ENCODE measurements at regions not wholly inside any gene's neighbourhood (a gene's known extent, or its start where the extent isn't known, plus 50 kb on each side); places are given as distances from the start of the nearest gene placed in this dataset.

DNA sequence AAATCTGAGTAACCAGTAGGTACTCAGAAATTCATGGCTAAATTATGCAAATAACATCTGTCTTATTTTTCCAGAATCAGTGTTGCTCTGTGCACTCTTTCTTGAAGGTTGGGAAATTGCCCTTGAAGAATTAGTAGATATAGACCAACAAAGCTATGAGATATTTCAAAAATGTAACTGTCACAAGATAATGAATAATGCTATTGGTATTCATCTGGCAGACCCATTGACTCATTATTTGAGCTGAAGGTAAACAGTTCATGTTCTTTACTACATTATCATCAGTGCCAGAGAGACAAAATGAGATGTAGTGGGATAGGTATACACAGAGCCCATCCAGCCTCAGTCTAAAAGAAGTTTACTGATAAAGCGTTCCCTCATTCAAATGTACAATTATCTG, 274.7 kb downstream of the CASP12 start:
- TF ChIP-seq, protein P1, sequence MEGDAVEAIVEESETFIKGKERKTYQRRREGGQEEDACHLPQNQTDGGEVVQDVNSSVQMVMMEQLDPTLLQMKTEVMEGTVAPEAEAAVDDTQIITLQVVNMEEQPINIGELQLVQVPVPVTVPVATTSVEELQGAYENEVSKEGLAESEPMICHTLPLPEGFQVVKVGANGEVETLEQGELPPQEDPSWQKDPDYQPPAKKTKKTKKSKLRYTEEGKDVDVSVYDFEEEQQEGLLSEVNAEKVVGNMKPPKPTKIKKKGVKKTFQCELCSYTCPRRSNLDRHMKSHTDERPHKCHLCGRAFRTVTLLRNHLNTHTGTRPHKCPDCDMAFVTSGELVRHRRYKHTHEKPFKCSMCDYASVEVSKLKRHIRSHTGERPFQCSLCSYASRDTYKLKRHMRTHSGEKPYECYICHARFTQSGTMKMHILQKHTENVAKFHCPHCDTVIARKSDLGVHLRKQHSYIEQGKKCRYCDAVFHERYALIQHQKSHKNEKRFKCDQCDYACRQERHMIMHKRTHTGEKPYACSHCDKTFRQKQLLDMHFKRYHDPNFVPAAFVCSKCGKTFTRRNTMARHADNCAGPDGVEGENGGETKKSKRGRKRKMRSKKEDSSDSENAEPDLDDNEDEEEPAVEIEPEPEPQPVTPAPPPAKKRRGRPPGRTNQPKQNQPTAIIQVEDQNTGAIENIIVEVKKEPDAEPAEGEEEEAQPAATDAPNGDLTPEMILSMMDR (conservative IDR thresholded peaks at IDR 0.05; ENCODE audit: control insufficient read depth, insufficient read depth, low read depth, low read length) = no peak
- no peak overlapping the region for H3K4me3 ChIP-seq (ENCODE audit: control insufficient read depth, low read depth, low read length)
- peak; percentile 59 for DNase-seq (ENCODE audit: low read depth)

DNA sequence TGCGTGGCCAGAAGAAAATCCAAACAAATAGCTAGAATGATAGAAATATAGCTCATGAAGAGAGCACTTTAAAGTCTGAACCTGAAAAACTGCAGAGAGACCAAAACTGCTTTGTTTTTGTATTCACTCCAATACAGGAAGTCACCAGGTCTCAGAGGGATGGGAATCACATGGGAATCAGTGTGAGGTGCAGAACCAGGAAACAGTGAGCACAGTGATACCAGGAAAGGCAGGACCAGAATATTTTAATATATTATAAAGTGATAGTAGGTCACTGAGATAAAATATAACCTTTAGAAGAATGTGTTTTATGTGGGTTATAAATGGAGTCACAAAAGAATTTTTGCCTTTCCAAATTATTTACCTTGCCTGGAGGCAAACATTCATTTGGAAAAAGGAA, 277.3 kb downstream of the CASP12 start:
- no peak for DNase-seq (ENCODE audit: low read depth)
- TF ChIP-seq, protein P1 (conservative IDR thresholded peaks at IDR 0.05; ENCODE audit: control insufficient read depth, insufficient read depth, low read depth, low read length) = no peak
- no peak overlapping the region for H3K4me3 ChIP-seq (ENCODE audit: control insufficient read depth, low read depth, low read length)

DNA sequence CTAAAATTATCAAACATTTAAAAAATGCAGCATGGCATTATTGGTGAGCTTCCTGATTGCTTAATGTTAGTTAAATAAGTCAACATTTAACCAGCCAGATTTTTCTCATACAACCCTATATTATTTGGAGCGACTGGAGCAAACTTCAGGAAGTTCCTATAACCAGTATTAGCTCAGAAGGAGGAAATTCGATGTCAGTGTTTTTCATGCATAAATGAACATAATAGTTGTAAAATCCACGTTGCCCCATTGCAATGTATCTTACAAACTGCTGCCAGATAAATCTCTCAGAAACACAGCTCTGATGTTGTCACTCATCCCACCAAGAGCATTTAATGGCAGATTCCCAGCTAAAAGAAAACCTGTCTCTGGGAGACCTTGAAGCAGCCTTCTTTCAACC, 278.5 kb downstream of the CASP12 start:
- no peak for DNase-seq (ENCODE audit: low read depth)
- H3K4me3 ChIP-seq (ENCODE audit: control insufficient read depth, low read depth, low read length) = no peak overlapping the region
- TF ChIP-seq, protein P1 (conservative IDR thresholded peaks at IDR 0.05; ENCODE audit: control insufficient read depth, insufficient read depth, low read depth, low read length) = no peak

DNA sequence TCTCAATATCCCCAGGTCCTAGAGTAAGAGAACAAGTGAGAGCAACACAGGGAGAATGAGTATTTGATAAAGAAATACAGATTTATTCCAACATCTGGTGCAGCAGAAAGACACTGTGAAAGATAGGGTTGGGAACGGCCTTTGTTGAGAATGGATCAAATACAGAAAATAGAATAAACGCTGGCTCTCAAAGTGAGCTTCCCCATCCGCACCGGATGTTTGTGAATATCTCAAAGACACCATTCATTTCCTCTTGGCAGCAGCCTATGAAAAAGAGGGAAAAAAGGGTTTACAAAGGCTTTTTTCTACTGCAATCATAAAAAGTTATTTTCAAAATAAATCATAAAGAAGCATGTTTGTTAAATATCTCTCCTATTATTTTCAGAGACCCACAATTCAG, 279.3 kb downstream of the CASP12 start:
- DNase-seq (ENCODE audit: low read depth) = no peak
- TF ChIP-seq, protein P1 (conservative IDR thresholded peaks at IDR 0.05; ENCODE audit: control insufficient read depth, insufficient read depth, low read depth, low read length) = no peak
- H3K4me3 ChIP-seq (ENCODE audit: control insufficient read depth, low read depth, low read length) = no peak overlapping the region

DNA sequence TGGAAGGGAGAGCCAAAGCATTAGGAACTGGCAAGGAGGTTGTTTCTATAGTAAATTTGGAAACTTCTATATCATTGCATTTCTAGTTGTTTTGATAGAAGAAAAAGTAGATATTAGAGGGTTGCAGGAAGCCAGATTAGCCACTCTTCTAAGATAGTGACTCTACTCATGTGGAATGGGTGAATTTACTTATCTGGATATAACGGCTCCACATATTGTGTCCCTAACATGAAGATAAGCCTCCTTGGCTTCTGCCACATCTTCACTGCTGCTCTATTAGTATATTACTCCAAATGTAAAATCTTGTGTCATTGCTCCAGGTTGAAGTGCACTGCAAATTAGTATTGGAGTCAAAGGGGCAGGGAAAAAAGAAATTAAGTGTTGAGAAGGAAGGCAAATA, 283.3 kb downstream of the CASP12 start:
- DNase-seq (ENCODE audit: low read depth) = no peak
- TF ChIP-seq, protein P1 (conservative IDR thresholded peaks at IDR 0.05; ENCODE audit: control insufficient read depth, insufficient read depth, low read depth, low read length) = no peak
- H3K4me3 ChIP-seq (ENCODE audit: control insufficient read depth, low read depth, low read length) = no peak overlapping the region

DNA sequence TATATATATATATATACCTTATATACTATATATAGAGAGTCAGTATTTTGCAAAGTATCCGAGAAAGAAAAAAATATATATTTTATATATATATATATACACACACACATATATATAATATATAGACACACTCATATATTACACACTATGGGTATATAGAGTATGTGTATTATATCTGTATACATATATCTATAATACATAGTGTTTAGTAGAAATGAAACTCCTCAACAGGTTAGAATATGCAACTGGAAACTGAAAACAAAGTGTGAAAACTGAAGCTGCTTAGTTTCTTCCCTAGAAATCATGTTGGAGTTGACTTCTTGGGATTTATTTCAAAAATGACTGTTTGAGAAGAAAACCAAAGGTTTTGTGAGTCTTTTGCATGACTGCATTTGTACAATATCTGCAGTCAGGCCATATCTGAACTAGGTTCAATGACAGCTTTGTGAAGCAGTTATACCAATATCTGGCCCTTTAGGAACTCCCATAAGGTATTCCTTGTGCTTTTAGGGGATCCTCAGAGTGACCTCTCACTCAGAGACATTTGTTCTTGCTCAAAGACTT, 284.1 kb downstream of the CASP12 start:
- DNase-seq (ENCODE audit: low read depth) = no peak
- TF ChIP-seq, protein P1 (conservative IDR thresholded peaks at IDR 0.05; ENCODE audit: control insufficient read depth, insufficient read depth, low read depth, low read length) = no peak
- H3K4me3 ChIP-seq (ENCODE audit: control insufficient read depth, low read depth, low read length) = no peak overlapping the region

DNA sequence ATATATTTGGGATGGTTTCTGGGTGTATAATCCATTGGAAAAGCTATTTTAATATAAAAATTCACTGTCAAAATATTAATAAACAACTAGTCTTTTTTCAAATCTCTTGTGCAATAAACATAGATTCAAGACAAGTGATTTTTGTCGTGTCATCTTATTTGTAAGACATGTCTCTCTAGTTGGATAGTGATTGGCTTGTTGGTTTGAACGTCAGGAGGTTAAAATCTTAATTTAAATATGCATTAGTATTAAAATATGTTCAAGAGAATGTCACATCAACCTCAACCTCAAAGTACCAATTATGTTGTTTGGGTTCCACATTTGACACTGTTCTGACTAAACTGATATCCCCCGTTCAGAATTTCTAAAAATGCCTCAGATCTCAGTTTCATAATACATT, 287.6 kb downstream of the CASP12 start:
- DNase-seq (ENCODE audit: low read depth) = no peak
- no peak overlapping the region for H3K4me3 ChIP-seq (ENCODE audit: control insufficient read depth, low read depth, low read length)
- TF ChIP-seq, protein P1 (conservative IDR thresholded peaks at IDR 0.05; ENCODE audit: control insufficient read depth, insufficient read depth, low read depth, low read length) = no peak

Measured in fibroblast of mammary gland (primary cell).